Activated naive CD4-positive, alpha-beta T cell (primary cell): ENCODE measurements at regions not wholly inside any gene's neighbourhood (a gene's known extent, or its start where the extent isn't known, plus 50 kb on each side); places are given as distances from the start of the nearest gene placed in this dataset.

Experiments
- DNase-seq, 4 experiments: peaks; one replicate each; lab custom pipeline; 2025; lab: John Stamatoyannopoulos, UW

DNA sequence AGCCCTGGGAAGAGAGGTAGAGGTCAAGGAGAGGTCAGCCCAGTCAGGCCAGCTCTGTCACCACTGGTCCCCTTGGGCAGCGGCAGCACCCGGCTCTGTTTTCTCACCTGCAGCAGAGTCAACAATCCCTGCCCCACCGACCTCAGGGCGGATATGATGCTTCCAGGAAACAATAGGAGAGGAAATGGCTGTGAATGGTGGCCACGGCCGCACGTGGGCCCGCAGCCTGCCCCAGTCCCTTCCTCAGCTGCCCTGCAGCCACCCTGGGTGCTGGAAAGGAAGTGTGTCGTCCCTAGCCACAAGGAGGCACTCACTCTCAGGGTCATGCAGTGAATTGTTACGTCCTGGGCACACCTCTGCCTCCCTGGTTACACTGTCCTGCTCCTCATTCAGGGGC lies 92.5 kb upstream of the ENPP6 start:
- peak in 1 of 4 experiments; percentile 17 for DNase-seq

DNA sequence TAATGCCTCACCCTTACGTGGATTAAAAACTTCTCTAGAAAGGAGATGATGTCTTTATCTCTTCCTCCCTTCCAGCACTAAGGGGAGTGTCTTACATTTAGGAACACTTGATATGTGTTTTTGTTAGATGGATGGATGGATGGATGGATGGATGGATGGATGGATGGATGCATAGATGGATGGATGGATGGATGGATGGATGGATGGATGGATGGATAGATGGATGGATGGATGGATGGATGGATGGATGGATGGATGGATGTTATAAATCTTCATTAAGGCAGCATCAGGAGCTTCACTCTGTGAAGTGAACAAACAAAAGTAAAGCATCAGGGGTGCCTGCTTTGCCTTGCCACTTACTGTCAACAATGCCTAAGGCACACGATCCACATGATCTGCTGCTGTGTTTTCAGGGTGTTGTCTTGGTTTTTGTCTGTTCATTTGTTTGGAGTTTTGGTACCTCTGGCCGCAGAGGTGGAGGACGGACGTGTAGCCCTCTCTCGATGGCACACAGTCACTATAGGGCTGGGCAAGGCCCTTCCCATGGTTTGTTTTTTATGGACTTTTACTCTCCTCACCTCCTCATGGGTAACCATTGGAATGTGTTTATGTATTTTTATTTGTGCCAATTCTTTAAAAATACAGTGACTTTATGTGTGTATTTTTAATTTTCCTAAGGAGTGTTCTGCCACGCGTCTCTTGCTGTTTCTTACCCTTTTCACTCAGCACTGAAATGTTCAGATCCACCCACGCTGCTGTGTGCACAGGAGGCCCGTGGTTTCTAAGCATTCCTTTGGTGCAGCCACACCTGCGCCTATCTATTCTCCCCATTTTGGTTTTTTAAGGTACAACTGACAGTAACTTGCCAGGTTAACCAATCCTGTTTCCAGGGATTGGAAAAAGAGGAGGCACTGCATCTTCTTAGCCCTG lies 91.8 kb upstream of the ENPP6 start:
- no peak for DNase-seq

DNA sequence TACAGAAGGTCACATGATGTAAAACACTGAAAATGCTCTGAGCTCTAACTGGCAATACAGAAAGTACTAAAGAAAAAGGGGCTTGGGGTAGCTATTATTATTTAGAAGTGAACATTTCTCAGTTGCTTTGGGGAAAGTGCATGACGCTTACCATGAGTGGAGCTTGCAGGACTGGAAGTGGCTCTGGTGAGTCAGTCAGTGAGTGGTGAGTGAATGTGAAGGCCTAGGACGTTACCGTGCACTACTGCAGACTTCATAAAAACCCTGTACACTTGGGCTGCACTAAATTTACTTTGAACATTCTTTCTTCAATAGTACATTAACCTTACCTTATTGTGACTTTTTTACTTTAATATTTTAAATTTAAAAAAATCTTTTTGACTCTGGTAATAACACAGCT lies 89.3 kb upstream of the ENPP6 start:
- no peak for DNase-seq

DNA sequence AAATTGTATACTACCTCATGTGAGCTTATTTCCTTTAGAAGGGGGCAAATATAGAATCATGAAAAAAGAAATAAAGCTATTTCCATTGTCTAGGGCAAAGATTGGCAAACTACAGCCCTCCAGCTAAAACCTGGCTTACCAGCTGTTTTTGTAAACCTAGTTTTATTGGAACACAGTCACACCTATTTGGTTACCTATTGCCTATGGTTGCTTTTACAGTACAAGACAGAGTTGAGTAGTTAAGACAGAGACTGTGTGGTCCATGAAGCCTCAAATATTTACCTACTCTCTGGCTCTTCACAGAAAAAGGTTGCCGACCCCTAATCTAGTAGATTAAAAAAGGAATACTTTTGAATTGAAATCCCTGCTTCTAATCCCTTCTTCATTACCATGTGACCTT lies 88.8 kb upstream of the ENPP6 start:
- DNase-seq, result no peak

DNA sequence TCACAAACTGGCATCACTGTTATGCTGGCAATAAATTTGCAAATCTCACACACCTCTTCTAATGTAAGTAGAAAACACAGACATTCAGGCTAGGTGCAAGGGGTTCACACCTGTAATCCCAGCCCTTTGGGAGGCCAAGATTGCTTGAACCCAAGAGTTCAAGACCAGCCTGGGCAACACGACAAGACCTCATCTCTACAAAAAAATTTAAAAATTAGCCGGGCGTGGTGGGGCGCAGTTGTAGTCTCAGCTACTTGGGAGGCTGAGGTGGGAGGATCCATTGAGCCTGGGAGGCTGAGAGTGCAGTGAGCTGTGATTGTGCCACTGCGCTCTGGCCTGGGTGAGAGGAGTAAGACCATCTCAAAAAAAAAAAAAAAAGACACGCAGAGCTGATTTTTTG lies 83.1 kb upstream of the ENPP6 start:
- DNase-seq, result no peak

DNA sequence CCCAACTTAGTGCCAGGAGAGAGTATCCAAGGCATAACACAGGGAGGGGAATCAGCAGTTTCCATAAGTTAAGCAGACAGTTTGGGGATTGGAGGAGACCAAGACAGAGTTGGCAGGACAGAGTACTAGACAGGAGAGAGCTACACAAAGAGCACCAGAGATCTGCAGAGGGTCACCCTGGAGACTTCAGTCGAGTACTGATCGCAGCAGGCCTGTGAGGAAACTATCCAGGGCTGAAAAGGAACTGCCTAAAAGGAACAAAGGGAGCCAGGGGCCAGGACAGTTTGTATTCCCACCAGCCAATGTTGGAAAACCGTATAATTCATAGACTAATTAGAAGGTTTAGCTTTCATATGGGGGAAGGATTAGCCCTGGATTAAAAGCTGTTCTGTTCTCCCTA lies 80.6 kb upstream of the ENPP6 start:
- no peak for DNase-seq

DNA sequence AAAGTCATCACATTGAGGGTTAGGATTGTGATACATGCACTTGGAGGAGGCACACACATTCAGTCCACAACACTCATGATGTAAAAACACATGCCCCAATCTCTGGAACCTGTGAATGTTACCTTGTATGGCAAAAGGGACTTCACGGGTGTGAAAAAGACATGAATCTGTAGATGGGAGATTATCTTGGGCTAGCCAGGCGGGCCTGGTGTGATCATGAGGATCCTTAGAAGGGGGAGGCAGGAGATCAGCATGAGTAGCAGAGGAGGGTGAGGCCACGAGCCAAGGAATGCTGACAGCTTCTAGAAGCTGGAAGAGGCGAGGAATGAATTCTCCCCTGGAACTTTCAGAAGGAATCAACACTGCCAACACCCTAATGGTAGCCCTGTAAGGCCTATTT lies 77.5 kb upstream of the ENPP6 start:
- DNase-seq, result no peak

DNA sequence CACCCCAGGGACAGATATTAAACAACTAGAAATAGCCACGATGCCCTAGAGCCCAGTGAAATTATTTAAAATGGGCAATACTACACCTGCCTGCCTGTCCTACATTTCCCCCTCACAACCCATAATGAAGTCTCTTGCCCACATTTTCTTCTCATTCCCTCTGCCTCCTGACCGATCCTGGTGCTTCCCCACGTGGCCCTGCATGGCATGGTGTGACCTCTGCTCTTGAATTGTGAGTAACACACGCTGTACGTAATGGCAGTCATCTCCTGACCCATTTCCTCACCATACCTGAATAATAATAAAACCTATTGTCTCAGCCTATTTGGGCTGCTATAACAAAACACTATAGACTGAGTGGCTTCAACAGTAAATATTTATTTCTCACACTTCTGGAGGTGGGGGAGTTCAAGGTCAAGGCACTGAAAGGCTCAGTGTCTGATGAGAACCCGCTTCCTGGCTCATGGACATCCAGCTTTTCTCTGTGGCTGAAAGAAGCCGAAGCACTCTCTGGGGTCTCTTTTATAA lies 77.0 kb upstream of the ENPP6 start:
- DNase-seq, result no peak

DNA sequence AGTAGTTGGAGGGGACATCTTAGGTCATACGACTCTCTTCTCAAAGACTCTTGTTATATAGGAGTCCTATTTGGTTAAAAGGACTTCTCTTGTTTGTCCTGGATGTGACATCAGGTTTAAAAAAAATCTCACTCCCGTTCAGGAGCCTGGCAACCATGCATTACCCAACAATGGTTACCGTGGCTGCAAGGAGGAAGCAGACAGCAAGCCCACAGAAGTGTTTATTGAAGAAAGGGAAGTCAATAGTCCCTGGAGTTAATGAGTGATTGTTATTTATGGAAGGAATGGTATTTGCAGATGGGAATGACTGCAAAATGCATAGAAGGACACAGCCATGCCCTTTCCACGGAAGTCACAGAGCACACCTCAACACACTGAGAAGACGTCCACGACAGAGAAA lies 75.9 kb upstream of the ENPP6 start:
- no peak for DNase-seq

DNA sequence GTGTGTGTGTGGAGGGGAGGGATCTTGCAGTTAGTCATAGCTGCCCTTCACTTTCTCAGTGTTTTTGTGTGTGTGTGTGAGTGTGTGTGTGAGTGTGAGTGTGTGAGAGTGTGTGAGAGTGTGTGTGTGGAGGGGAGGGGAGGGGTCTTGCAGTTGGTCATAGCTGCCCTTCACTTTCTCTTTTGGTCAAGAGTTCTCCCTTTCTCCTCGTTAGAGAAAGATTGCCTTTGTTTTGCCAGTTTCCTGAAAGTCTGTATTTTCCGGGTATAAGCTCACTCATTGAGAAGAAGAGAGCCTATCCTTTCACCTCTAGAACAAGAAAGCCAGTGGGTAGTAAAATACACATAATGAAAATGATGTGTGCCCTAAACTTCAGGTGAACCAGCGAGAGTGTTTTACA lies 75.2 kb upstream of the ENPP6 start:
- DNase-seq, result no peak

DNA sequence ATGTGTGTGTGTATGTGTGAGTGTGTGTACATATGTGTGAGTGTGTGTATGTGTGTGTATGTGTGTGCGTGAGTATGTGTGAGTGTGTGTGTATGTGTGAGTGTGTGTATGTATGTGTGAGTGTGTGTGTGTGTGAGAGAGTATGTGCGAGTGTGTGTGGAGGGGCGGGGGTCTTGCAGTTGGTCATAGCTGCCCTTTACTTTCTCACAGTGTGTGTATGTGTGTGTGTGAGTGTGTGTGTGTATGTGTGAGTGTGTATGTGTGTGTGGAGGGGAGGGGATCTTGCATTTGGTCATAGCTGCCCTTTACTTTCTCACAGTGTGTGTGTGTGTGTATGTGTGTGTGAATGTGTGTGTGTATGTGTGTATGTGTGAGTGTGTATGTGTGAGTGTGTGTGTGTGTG lies 74.8 kb upstream of the ENPP6 start:
- no peak for DNase-seq

DNA sequence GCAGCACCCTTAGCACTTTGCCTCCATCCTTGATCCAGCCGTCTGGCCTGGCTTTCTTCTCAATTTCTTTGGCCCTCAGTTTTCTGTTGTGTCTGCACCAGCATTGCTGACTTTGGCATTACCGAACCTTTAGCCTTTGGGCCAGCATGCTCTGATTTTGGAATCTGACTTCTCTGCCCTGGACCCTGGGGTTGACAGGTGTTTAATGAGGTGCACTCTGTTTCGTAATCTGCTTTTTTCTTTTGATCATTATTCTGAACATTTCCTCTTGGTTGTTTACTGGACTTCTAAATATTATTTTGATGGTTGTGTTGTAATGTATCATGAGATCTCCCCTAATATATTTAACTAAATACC lies 71.5 kb upstream of the ENPP6 start:
- no peak for DNase-seq

DNA sequence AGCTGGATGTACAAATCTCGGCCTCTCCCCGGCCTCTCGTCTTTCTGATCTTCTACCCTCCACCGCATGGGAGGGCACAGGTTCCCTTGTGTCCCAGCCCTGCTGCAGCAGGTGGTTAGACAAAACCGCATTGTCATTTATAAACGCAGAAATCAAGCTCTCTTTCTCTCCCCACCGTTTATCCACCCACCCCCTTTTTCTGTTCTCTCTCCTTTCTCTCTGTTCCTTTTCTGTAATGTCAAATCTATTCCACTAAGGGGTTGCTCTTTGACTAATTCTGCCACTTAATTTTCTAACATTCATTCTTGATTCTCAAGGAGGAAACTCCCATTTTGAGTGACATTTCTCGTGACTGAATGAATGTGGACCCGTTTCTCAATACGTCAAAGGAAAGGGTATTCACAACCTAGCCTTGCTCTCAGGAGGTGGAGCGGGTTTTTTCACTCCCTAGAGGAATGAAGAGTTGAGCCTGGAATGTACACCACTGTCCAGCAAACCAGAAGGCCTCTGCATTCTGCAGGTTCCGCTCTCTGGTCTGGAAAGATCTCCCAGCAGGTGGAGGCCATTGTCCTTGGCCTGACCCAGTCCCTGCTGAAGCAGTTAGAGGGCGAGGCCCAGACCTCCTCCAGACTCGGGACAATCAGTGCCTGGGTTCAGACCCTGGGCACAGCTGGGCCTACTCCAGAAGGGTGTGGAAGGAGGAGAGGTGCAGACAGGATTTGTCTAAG lies 70.9 kb upstream of the ENPP6 start:
- no peak for DNase-seq

DNA sequence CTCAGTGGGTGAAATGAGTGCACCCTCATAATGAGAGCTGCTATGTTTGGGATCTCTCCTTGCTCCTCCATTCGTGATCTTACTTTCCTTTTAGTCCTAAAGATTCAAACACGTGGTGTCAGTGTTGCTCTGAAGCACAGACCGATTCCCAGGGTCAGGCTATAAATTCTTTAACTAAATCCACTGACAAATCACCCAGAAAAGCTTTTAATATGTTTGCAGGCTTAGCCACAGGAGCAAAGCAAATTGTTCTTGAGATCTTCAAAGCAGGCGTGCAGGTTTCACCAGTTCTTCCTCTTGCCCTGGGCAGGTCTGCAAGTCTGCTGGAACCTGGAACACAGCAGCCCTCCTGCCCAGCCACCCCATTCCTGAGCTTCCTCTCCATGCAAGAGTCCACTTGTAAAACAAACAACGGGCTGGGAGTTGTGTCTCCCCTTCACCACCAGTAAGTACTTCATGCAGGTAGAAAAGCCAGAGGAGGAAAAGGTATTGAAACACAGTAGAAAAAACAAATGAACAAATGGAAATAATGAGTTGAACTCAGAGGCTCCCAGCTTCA lies 70.1 kb upstream of the ENPP6 start:
- no peak for DNase-seq

DNA sequence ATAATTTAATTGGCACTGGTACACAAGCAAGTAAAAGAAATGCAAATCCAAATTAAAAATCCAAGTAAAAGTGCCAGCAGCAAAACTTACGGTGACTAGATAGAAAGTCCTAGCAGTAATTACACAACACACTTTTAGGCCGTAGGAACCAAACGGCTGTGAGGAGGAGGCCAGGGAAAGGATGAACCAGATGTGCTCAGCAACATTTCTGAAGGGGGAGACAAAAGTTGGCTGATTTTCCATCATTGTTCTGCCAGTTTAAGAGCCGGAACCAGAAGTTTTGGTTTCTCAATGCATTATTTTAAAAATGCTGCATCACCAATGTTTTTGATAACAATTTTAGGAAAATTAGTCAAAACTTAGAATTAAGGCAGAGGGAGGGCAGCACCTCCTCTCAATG lies 68.7 kb upstream of the ENPP6 start:
- DNase-seq, result no peak

DNA sequence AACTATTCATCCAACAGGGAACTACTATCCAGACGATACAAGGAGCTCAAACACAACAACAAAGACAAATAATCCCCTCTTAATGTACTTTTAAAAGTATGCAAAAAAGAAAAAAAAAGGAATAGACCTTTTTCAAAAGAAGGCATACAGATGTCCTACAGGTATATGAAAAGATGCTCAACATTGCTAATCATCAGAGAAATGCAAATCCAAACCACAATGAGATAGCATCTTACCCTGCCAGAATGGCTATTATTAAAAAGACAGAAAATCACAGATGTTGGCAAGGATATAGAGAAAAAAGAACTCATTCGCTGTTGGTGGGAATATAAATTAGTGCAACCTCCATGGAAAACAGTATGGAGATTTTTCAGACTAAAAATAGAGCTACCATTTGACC lies 67.1 kb upstream of the ENPP6 start:
- no peak for DNase-seq

DNA sequence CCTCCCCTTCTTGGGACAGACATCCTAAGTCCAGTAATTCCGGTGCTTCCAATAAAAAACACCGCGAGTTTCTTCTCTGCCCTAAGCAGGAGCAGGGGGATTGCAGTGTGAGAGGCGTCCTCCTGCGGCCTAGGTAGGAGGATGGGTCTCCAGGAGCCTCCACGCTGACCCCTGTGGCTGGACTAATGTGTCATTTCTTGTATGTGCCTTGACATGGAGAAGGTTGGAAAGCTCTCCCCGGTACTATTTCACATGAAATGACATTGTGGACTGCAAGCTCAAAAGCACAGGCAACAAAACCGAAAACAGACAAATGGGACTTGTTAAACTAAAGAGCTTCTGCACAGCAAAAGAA lies 66.6 kb upstream of the ENPP6 start:
- DNase-seq, result no peak

DNA sequence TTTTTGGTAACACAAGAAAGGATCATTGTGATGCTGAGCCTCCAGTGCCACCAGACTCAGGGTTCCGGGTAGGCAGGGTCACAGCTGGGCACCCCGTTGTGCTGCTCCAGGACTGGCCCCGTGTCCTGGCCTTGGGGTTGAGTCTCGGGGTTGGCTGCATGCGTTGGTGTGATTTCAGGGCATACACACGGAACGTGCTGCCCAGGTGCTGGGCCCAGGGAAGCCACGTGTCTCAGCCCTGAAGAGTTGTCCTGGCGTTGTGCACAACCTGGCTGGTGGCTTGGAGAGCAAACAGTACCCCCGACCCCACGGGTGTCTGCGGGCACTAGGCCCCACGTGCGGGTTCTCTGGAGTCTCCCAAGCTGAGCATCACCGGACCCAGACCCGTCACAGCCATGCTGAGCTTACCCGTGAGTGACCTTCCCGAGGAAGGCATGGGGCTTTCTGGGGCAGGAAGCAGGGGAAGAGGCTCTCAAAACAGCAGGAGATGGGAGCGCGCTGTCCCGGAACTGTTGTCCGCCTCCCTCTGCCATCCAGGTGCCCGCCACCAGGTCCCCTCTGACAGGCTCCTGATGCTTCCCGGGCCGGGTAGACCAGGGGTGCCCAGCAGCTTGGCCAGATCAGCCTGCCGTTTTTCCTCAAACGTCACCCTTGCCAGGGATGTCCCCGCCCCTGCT lies 66.1 kb upstream of the ENPP6 start:
- no peak for DNase-seq

DNA sequence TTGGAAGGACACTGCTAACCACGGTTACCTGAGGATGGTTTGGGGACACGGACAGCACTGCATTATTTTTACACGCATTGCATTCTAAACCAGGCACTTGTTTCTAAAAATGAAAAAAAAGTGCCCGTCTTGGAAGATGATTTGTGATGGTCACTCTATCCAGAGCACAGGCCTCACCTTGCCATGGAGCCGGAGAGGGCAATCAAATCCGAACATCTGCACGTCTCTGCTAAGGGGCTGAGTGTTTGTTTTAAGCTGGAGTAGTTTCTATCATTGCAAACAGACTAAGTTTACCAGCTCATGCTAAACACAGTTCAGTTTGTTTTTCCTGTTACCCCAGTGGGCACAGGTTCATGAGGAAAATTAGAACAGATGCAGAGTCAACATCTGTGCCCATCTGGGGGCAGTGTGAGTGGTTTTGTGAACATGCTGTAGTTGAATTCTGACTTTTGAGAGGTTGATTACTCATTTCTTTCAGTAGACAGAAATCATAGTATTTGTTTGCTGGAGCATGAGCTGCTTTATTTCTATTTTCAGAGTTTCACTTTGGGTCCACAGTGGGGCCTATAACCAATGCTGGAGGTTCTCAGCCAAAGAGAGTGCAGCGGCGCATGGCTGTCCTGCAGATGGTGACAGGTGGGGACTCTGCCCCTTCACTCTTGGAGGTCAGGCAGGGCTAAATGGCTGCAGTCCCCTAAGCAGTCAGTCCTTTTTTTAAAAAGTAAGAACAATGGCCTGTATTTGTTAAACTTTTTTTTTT lies 65.4 kb upstream of the ENPP6 start:
- DNase-seq, result no peak

DNA sequence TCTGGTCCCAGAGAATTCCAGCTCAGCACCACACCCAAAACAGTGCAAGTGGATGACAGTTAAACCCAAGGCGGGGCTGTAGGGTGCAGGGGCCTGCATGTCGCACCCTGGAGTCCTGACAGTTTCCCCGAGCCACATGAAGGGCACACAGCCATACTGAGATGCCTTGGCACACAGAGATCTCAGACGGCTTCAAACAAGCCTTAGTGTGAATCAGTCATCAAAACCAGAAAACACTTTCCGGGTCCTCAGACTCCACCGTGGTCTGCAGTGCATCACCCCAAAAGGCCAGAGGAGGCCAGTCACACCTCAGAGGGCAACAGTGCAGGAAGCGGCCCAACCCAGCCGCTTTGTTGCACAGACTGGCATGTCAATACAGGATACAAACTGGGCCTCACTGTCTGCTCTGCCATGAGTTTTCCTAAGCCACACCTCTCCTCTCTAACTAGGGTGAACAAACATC lies 64.6 kb upstream of the ENPP6 start:
- DNase-seq, result no peak

DNA sequence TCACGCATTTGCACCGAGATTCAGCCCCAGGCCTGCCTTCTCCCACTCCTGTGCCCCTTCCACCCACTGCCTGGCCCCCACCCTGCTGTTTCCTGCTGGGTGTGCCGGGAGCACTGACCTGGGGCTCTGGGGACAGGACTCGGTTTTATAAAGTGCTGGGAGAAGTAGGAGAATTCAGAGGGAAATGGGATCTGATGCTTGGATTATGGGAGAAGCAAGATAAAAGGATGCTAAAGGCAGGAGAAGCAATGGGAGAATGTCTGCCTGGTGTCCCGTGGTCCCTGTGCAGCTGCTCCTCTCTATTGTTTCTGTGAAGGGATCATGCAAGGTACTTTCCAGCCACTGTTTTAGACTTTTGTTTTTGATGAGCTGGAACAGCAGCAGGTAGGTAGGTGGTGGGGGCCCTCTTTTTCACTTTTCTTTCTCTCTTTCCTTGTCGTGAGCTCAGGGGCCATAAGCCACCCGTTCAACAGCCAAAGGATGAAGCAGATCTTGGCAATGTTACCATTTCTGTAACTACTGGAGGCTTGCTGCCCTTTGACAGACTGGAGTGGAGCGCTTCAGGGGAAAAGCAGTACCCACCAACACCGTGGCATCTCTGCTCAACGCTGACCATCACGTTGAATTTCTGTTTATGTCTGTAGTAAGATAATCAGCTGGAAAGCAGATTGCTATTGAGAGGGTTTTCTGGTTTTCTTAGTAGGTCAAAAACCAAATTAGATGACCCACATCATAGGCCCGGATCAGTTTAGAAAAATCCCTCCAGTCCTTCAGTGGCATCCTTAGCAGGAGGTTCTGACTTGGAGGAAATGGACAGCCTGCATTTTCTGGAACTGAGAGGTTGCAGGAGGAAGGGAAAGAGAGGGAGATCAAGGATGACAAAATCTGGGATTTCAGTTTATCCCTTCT lies 63.8 kb upstream of the ENPP6 start:
- DNase-seq, result no peak
